GM23338 (cell line): ENCODE measurements at regions not wholly inside any gene's neighbourhood (a gene's known extent, or its start where the extent isn't known, plus 50 kb on each side); places are given as distances from the start of the nearest gene placed in this dataset.

ENCODE experiments used
- ATAC-seq: fragments of 200-7000 bp; cut with Tn5 transposase; 3 replicates; pipeline ENCODE4 v1.9.1; 2020
- DNase-seq: peaks from one replicate; pipeline ENCODE4 v3.0.0-alpha.2; 2015; ENCODE audit warnings: low spot score
- H2AFZ ChIP-seq: fragments of 200-600 bp; sonication (generic); 2 replicates; pipeline ENCODE4 v1.8.0; 2016; ENCODE audit warnings: antibody characterized with exemption, mild to moderate bottlenecking, moderate library complexity
- H3F3A ChIP-seq: fragments of 200-600 bp; sonication (generic); replicated peaks from 2 replicates; pipeline ENCODE4 v1.8.0; 2017; ENCODE audit warnings: antibody characterized with exemption, mixed run types, low read depth
- H3K27ac ChIP-seq: fragments of 200-600 bp; sonication (generic); 2 replicates; pipeline ENCODE4 v1.6.1; 2016; ENCODE audit warnings: low read depth
- H3K27me3 ChIP-seq: fragments of 200-600 bp; sonication (generic); 2 replicates; pipeline ENCODE4 v1.8.0; 2016; ENCODE audit warnings: mild to moderate bottlenecking, mixed run types, moderate library complexity; ENCODE audit not compliant: insufficient read depth
- H3K36me3 ChIP-seq: fragments of 200-600 bp; sonication (generic); 2 replicates; pipeline ENCODE4 v1.8.0; 2016; ENCODE audit warnings: mild to moderate bottlenecking; ENCODE audit not compliant: insufficient read depth
- H3K4me1 ChIP-seq: fragments of 200-600 bp; sonication (generic); 2 replicates; pipeline ENCODE4 v1.8.0; 2016; ENCODE audit warnings: mild to moderate bottlenecking, moderate library complexity; ENCODE audit not compliant: insufficient read depth
- H3K4me2 ChIP-seq: fragments of 200-600 bp; sonication (generic); 2 replicates; pipeline ENCODE4 v1.7.1; 2017; ENCODE audit warnings: mixed run types
- H3K4me3 ChIP-seq: fragments of 200-600 bp; sonication (generic); 2 replicates; pipeline ENCODE4 v1.6.1; 2016; ENCODE audit warnings: mixed run types
- H3K79me2 ChIP-seq: fragments of 200-600 bp; sonication (generic); replicated peaks from 2 replicates; pipeline ENCODE4 v1.8.0; 2017; ENCODE audit warnings: mild to moderate bottlenecking; ENCODE audit not compliant: insufficient read depth
- H3K9me2 ChIP-seq: fragments of 200-600 bp; sonication (generic); 2 replicates; pipeline ENCODE4 v1.8.0; 2017; ENCODE audit not compliant: insufficient read depth
- H4K20me1 ChIP-seq: fragments of 200-600 bp; sonication (generic); replicated peaks from 2 replicates; pipeline ENCODE4 v1.8.0; 2017; ENCODE audit warnings: mild to moderate bottlenecking; ENCODE audit not compliant: insufficient read depth
- H3K27ac Mint-ChIP-seq: 2 replicates; pipeline ENCODE4 v1.8.0; 2020; ENCODE audit warnings: inconsistent platforms, mild to moderate bottlenecking, moderate library complexity, mixed read lengths
- H3K27me3 Mint-ChIP-seq: 3 replicates; pipeline ENCODE4 v1.8.0; 2022; ENCODE audit warnings: low read depth, mild to moderate bottlenecking, moderate library complexity, mixed read lengths, inconsistent platforms; ENCODE audit not compliant: insufficient read depth, poor library complexity
- H3K36me3 Mint-ChIP-seq: 3 replicates; pipeline ENCODE4 v1.8.0; 2021; ENCODE audit warnings: low read depth, mild to moderate bottlenecking, inconsistent platforms, moderate library complexity, mixed read lengths
- H3K4me1 Mint-ChIP-seq: 3 replicates; pipeline ENCODE4 v1.8.0; 2020; ENCODE audit warnings: mild to moderate bottlenecking, inconsistent platforms, mixed read lengths
- H3K4me3 Mint-ChIP-seq: 3 replicates; pipeline ENCODE4 v1.8.0; 2021; ENCODE audit warnings: moderate library complexity, mild to moderate bottlenecking, inconsistent platforms, mixed read lengths
- H3K9me3 Mint-ChIP-seq: 3 replicates; pipeline ENCODE4 v1.8.0; 2020; ENCODE audit warnings: moderate library complexity, mild to moderate bottlenecking, inconsistent platforms, mixed read lengths
- CREB1 ChIP-seq: fragments of 250-450 bp; sonication (Bioruptor Pico); IDR thresholded peaks from 2 replicates; pipeline ENCODE4 v1.5.0; 2020; ENCODE audit warnings: low read depth, mild to moderate bottlenecking, moderate library complexity
- CTCF ChIP-seq, 2 experiments: fragments of 200-600 bp in 1 of 2; sonication (generic) in 1 of 2; conservative IDR thresholded peaks; 2 replicates each; pipeline versions ENCODE4 v1.5.1 to v1.6.1; 2016 to 2017; ENCODE audit warnings: antibody characterized with exemption in 2 of 2, low read depth in 2 of 2, mild to moderate bottlenecking in 2 of 2, moderate library complexity in 1 of 2
- EZH2 ChIP-seq: fragments of 200-600 bp; sonication (generic); IDR thresholded peaks from one replicate; pipeline ENCODE4 v1.8.0; 2017; ENCODE audit warnings: antibody characterized with exemption, mild to moderate bottlenecking, low read depth; ENCODE audit not compliant: unreplicated experiment
- EZH2phosphoT487 ChIP-seq: fragments of 200-600 bp; sonication (generic); IDR thresholded peaks from one replicate; pipeline ENCODE4 v1.8.1; 2018; ENCODE audit warnings: antibody characterized with exemption; ENCODE audit not compliant: unreplicated experiment
- JUNB ChIP-seq: IDR thresholded peaks from one replicate; pipeline ENCODE4 v1.6.1; 2016; ENCODE audit warnings: antibody characterized with exemption; ENCODE audit not compliant: unreplicated experiment
- NANOG ChIP-seq: IDR thresholded peaks from 2 replicates; pipeline ENCODE4 v1.6.1; 2016; ENCODE audit warnings: antibody characterized with exemption, borderline replicate concordance
- POLR2AphosphoS5 ChIP-seq: IDR thresholded peaks from 2 replicates; pipeline ENCODE4 v1.6.1; 2016; ENCODE audit warnings: antibody characterized with exemption, low read depth
- REST ChIP-seq: IDR thresholded peaks from one replicate; pipeline ENCODE4 v1.6.1; 2018; ENCODE audit warnings: antibody characterized with exemption; ENCODE audit not compliant: unreplicated experiment
- STAT1 ChIP-seq: IDR thresholded peaks from one replicate; pipeline ENCODE4 v1.6.1; 2016; ENCODE audit warnings: antibody characterized with exemption; ENCODE audit not compliant: unreplicated experiment
- ZNF114 ChIP-seq: fragments of 250-450 bp; sonication (Bioruptor Pico); IDR thresholded peaks from 2 replicates; pipeline ENCODE4 v1.5.0; 2020; ENCODE audit warnings: mild to moderate bottlenecking, moderate library complexity
- ZNF331 ChIP-seq: fragments of 250-450 bp; sonication (Bioruptor Pico); IDR thresholded peaks from 2 replicates; pipeline ENCODE4 v1.5.0; 2020; ENCODE audit warnings: low read depth, mild to moderate bottlenecking, moderate library complexity
- ZNF462 ChIP-seq: fragments of 250-450 bp; sonication (Bioruptor Pico); IDR thresholded peaks from 2 replicates; pipeline ENCODE4 v1.5.0; 2020; ENCODE audit warnings: mild to moderate bottlenecking, moderate library complexity
- TF ChIP-seq, protein P1 (sequence below): IDR thresholded peaks from 2 replicates; pipeline ENCODE4 v1.6.1; 2016; ENCODE audit warnings: antibody characterized with exemption

DNA sequence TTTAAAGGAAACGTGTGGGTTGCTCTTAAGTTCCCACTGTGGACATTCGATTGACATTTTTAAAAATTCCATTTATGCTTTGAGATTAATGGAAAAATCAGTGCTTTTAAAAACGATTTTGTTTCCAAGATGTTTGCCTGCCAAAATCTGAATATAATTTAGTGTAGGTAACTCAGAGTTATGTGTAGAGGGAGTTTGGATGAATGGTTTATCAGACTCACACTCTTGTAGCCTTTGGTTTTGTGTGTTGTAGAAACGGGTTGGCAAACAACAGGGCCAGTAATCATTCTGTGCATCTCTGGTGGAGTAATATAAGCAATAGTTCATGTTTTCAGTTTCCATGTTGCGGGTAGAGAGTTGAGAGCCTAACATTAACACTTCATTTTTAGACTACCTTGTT lies 140.6 kb downstream of the RPS12 start:
- 0 out of 2 replicates have a peak, but pooled peaks cover 6% of the 10 kb centered on the region for H3K4me1 ChIP-seq
- no peak overlapping the region for H3K4me2 ChIP-seq
- no peaks in the 10 kb centered on the region for H3K36me3 ChIP-seq
- no peak overlapping the region for H3K4me3 ChIP-seq
- no peaks in the 10 kb centered on the region for H3F3A ChIP-seq
- no peak for DNase-seq
- Mint-ChIP-seq H3K27ac (no peak overlapping the region), H3K27me3 (no peaks in the 10 kb centered on the region), H3K36me3 (no peaks in the 10 kb centered on the region), H3K9me3 (no peaks in the 10 kb centered on the region), H3K4me1 (0 out of 3 replicates have a peak, but pooled peaks cover 6% of the 10 kb centered on the region), H3K4me3 (no peak overlapping the region)
- H3K27me3 ChIP-seq: no peaks in the 10 kb centered on the region
- no peaks in the 10 kb centered on the region for H3K79me2 ChIP-seq
- H3K27ac ChIP-seq: no peak overlapping the region
- no peak for ATAC-seq
- no peaks in the 10 kb centered on the region for H3K9me2 ChIP-seq
- no peaks in the 10 kb centered on the region for H4K20me1 ChIP-seq
- TF ChIP-seq POLR2AphosphoS5 (no peak), REST (no peak), ZNF114 (no peak), EZH2 (no peak), CREB1 (CRISPR knock-in tag) (no peak), NANOG (no peak), JUNB (no peak), ZNF331 (CRISPR knock-in tag) (no peak), EZH2phosphoT487 (no peak), ZNF462 (CRISPR knock-in tag) (no peak), STAT1 (no peak), CTCF (conservative IDR thresholded peaks at IDR 0.05; ENCODE audit: low read depth in 2 of 2) (no peak)
- TF ChIP-seq, protein P1, sequence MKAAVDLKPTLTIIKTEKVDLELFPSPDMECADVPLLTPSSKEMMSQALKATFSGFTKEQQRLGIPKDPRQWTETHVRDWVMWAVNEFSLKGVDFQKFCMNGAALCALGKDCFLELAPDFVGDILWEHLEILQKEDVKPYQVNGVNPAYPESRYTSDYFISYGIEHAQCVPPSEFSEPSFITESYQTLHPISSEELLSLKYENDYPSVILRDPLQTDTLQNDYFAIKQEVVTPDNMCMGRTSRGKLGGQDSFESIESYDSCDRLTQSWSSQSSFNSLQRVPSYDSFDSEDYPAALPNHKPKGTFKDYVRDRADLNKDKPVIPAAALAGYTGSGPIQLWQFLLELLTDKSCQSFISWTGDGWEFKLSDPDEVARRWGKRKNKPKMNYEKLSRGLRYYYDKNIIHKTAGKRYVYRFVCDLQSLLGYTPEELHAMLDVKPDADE: no peak
- H2AFZ ChIP-seq: no peak overlapping the region
